SK-N-DZ (cell line): ENCODE measurements at regions not wholly inside any gene's neighbourhood (a gene's known extent, or its start where the extent isn't known, plus 50 kb on each side); places are given as distances from the start of the nearest gene placed in this dataset.
A peak's percentile ranks its signal among the peaks of the same experiment; 100 is the strongest.
"Not testable (repeated sequence)": the region's sequence is repeated elsewhere in the genome, so short reads cannot be mapped to it uniquely, and the experiment has no call there.

Source experiments
- DNase-seq: peaks from one replicate; pipeline ENCODE4 v3.0.0-alpha.2; 2015; ENCODE audit warnings: low spot score

DNA sequence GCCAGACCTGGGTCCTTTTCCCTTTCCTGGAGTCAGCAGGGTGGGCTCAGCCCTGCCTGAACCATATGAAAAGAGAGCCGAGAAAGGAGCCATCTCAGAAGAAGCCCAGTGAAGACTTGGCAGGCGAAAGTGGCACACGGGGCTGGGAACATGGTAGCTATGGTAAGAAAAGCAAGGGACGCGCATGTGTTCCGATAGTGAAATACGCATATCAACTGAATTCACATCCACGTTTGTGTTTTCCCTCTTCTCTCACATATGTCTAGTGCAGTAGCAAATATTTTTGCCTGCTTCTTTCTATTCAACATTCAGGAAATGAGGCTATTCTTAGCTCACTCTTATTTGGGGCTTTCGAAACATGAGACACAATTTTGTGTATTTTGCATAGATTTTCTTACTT is 54.1 kb upstream of the PEG3 start:
- no peak for DNase-seq

DNA sequence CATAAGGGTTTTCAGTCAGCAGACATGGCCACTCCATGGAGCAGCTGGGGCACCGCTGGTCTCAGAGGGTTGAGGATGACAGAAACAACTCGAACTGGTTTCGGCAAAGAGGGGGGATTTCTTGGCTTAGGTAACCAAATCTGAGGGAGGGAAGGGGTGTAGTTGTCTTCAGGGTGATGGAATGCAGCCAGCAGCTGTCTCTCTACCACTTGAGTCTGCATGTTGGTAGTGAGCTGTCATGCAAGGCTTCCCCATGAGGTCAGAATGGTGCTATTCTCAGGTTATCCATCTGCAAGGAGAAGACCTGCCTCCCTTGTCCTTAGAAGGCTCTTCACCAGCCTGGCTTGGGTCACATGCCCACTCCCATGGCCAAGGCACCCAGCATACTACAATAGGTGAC is 55.6 kb upstream of the PEG3 start:
- DNase-seq: no peak

DNA sequence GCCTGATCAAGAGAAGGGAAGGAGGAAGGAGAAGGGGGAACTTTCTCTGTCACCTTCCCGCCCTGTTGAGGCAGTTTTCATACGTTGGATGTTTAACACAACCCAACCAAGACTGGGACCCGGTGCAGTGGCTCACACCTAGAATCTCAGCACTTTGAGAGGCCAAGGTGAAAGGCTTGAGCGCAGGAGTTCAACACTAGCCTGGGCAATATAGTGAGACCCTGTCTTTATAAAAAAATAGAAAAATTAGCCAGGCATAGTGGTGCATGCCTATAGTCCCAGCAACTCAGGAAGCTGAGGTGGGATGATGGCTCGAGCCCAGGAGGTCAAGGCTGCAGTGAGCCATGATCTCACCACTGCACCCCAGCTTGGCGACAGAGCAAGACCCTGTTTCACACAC is 59.4 kb upstream of the PEG3 start:
- no peak for DNase-seq

DNA sequence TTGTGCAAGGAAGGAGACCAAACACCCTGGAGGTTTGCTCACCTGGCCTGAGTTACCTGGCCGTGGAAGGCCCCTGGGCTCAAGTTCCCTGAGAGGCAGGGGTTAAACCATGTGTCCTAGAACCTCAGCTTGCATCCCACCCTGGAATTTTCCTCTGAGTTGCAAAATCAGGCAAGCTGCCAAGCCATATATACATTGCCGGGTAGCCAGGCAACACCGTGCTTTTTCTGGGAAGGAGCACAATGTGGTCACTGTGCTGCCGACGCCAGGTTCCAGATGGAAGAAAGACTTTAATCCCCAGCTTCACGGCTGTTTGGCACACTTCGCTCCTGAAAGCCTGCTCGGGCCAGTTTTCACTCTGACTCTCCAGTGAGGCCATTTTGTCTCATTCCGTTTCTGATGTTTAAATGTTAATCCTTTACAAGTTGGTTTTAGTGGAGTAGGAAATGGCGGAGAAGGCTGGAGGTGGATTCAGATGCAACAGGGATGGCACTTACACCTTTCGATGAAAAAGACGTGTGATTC is 60.1 kb upstream of the PEG3 start:
- DNase-seq: no peak

DNA sequence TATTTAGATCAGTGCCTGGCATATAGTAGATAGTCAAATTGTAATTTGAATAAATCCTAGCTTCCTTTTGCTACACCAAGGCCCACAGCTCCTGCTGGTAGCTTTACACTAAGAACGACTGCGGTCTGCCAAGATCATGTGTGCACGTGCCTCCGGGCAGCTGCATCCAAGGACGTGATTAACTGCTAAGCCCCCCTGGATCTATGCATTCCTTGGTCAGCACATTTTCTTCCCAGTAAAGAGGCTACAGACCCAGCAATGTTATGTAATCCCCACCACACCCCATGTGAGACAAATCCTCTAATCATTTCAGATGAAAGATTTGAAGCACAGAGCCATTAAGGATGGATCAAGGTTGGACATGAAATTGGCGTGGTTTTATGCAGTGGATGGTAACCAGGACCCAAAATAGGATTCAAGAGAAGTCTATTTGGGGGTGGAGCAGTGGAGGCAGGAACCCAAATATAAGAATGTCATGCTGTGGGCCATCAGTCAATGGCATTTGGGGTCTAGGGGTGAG is 65.2 kb upstream of the PEG3 start:
- DNase-seq: no peak

DNA sequence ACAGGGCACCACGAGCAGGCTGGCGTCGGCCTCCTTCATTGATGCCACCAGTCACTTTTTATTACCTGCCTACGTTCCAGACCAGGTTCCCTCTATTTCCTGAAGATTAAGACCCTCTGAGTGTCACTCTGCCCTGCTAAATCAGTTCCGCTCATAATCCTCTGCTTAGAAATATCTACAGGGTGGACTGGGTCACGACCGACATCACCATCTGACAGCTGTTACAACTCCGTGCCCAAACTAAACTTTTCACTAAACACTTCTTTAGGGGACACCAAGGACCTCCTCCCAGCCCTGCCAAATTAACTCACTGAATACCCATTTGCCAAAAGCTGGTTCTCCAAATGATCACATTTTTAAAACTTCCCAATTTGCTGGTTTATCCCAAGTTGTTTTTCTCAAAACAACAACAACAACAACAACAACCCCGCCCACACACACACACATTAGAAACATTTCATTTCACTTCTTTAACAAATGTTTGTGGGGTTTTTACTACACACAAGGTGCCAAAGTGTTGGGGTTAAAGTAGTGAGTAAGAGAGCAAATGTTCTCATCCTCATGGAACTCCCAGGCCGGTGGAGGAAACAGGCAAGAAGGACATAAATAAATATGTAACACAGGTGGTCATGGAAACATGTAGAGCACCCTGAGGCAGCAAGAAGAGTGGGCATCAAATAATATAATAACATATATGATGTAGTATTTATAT is 72.0 kb upstream of the PEG3 start:
- DNase-seq: no peak

DNA sequence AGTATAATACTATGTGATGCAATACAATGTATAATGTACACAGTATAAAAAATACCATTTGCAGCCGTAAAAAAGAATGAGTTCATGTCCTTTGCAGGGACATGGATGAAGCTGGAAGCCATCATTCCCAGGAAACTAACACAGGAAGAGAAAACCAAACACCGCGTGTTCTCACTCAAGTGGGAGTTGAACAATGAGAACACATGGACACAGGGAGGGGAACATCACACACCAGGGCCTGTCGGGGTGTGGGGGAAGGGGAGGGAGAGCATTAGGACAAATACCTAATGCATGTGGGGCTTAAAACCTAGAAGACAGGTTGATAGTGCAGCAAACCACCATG is 72.6 kb upstream of the PEG3 start:
- DNase-seq: not testable (repeated sequence)

DNA sequence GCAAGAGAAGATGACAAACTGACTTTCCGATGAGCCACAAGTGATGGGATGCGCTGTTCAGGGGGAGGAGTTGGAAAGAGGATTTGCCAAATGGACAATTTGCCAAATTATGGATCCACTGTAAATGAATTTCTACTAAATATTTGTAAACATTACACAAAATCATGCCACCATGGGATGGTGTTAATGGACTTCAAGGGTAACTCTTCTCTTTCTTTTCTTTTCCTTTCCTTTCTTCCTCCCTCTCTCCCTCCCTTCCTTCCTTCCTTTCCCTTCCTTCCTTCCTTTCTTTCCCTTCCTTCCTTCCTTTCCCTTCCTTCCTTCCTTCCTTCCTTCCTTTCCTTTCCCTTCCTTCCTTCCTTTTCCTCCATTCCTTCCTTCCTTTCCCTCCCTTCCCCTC is 76.0 kb upstream of the PEG3 start:
- no peak for DNase-seq

DNA sequence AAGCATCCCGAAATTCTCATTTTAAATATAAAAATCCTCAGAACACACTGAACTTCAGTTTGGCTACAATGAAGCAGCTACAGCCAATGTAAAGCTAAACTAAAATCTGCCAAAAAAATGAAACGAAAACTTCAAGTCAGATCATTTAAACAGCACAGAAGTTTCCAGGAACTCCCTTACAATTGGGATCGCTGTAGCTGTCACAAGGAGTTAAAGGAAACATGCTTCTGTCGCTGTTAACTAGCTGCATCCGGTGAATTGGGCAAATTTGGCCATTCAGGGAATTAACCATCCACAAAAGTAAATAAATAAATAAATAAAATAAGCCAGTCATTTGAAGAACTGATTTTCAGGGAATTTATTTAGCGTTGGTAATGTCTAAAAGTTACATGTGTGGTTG is 77.0 kb upstream of the PEG3 start:
- DNase-seq: no peak

DNA sequence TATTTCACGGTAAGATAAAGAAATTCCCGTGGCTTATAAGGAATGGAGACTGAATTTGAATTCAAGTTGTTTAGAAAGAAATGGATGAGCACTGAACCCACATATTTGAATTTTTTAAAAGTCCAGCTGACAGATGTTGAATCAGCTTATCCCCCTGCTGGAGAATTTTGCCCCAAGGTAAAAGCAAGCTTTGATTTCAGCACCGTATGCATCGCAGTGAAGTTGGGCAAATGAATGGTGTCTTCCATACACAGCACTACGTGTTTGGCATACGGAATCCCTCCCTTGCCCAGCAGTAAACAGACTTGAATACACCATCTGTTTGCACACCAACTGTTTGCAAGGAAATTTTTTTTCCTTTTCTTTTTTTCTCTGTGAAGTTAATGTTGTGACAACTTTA is 77.5 kb upstream of the PEG3 start:
- DNase-seq: no peak

DNA sequence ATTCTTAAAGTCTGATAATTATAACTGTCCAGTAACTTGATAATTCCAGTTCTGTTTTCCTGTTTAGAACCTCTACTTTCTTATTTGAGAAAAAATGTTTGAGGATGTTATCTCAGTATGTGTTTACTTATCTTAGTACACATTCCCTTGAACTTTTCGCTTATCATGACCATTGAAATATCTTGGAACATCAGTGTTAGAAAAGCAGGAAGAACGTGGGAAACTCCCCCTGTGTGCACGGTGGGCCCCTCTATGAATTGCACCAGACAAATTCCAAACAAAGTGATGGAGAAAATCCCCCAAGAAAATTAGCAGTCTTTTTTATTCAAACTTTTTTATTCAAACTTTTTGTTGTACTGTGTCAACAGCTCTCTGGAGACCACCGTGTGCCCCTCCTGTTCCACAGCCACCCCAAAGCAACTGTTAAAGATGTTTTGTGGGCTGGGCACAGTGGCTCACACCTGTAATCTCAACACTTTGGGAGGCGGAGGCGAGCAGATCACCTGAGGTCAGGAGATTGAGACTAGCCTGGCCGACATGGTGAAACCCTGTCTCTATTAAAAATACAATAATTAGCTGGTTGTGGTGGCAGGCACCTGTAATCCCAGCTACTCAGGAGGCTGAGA is 78.3 kb upstream of the PEG3 start:
- no peak for DNase-seq

DNA sequence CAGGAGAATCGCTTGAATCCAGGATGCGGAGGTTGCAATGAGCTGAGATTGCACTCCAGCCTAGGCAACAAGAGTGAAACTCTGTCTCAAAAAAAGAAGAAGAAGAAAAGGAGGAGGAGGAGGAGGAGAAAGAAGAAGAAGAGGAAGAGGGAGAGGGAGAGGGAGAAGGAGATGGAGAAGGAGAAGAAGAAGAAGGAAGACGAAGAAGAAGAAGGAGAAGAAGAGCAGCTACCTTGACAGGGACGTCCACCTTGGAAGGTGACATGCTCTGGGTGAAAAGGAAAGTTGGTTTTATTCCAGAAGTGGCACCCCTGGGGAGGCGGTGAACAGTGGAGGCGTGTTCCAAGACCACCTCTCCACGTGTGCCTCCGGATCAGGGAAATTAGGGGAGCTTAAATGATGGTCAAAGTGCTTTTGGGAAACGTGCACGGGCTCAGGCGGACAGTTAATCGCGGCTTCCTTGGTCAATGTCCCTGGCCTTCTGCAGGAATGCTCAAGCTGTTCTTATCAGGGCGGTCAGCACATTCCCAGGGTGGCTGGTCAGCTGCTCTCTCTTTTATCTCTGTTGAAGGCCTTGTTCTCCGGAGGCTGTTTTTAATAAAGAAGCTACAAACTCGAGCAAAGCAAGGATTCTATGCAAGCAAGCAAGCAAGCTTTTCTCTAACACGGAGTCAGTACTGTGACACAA is 78.9 kb upstream of the PEG3 start:
- no peak for DNase-seq

DNA sequence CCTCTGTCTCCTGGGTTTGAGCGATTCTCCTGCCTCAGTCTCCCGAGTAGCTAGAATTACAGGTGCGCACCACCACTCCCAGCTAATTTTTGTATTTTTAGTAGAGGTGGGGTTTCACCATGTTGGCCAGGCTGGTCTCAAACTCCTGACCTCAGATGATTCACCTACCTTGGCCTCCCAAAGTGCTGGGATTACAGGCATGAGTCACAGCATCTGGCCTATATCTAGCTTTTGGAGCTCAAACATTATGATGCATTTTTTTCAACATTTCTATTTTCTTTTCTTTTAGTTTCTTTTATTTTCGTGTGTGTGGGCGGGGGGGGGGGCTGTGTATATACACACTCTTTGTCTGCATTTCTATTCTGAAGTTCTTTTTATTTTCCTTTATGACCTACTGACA is 85.6 kb upstream of the PEG3 start:
- DNase-seq: not testable (repeated sequence)

DNA sequence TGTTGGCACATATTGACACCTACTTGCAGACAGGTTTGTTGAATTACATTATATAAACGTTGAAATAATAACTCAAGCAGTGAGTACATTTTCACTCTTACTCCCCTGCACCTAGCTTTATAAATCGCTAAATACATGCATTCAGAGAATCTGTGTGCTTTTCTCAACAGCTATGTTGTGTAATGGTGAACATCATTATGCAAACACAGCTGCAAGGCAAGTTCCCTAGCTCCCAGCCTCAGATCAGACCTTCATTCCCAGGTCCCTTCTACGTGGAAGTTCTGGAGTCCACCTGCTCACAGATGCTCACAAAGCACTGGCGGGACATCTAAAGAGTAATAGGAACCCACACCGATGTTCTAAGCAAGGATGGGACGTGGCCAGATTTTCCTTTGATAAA is 86.8 kb upstream of the PEG3 start:
- no peak for DNase-seq

DNA sequence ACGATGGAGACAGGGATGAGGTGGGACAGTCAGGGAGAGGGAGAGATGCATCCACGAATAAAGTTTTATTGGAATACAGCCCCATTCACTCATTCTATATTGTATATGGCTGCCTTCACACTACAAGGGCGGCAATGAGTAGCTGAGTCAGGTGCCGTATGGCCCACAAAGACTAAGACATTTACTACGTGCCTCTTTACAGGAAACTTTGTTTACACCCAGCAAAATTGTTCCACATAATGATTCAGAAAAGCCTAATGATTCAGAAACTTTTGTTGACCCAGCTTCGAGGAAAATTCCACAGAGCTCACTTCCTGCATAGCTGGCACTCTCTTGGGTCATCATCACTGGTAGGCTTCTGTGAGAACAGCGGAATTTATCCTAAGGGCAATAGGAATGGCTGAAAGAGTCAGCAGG is 87.3 kb upstream of the PEG3 start:
- no peak for DNase-seq

DNA sequence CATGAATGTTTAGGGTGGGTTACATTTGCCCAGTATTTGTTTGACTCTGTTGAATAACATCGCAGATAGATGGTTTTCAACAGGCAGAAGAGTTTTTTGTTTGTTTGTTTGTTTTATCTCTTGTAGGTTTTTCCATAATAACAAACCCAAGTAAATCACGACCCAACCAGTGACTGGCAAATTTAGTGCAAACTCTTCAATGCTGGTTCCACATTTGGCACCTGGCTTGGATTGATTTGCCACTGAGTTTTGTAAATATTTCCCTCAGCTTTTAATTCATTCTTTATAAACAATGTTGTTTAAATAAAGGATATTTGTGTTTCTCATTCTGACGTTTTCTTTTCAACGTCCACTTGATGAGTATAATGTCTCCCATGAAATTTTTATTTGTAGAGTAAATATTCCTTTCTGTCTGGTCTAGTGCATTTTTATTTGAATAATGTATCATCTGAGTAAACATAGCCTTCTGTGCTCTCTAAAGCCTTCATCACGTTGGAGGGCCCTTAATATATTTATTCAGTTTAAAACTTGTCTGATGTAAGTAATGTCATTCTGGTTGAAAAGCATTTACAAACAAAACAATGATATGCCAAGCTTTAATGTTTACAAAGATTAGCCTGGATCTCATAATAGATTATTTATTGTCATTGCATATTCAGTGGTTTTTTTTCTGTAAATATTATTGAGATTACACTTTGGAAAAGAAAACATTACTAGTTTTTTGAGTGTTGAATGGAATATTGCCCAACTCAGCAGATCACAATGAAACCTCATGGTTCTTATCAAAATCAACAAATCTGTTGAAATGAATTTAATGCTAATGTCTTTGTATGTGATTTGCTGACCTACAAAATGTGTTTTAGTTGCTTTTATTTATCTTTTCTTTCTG is 90.4 kb upstream of the PEG3 start:
- DNase-seq: no peak

DNA sequence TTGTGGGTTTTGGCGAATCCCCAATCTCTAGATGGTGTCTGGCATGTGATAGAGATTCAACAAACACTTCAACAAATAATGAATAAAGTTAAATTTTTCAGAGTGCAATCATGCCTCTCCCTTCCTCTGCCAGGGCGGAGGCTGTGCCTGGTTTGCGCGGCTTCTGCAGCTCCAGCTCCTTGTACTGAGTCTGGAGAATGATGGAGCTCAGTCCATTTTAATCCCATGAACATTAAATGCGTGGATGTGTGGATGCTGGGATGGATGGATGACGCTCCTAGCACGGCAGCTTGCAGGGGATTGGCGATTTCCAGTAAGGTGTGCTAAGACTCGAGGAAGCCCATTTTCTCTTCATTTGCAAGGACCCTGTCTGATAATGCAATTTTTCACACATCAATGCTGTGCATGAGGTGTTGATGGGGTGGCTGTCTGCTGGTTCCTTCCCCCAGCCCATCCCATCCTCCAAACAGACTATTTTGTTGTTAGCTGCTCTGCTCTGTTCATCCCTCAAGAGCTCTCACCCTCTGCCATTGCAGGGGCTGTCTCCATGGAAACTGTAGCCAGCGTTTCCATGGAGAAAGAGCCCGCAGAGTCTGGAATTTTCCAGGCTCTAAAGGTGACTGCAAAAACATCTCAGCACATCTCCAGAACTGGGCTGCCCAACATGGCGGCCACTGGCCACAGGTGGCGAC is 92.6 kb upstream of the PEG3 start:
- DNase-seq: peak; percentile 12

DNA sequence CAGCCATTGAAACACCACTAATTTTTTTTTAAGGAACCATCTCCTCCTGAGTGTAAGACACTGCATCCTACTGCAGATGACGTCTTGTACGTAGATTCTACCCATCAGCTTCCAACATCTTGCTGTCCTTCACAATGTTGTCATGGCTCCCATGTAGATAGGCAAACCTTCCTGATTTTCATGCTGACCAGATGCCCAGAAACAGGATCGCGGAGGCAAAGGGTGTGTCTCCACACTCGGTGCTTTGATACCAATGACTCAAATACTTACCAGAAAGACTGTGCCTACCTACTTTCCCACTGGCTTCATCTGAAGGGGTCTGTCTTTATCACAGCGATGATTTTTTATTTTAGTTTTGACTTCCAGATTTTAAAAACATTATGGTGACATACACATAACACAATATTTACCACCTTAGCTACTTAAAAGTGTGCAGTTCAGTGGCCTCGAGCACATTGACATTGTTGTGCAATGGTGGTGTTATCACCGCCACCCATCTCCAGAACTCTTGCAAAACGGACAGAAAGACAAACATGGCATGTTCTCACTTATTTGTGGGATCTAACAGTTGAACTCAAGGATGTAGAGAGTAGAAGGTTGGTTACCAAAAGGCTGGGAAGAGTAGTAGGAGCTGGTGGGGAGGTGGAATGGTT is 94.0 kb upstream of the PEG3 start:
- DNase-seq: no peak

DNA sequence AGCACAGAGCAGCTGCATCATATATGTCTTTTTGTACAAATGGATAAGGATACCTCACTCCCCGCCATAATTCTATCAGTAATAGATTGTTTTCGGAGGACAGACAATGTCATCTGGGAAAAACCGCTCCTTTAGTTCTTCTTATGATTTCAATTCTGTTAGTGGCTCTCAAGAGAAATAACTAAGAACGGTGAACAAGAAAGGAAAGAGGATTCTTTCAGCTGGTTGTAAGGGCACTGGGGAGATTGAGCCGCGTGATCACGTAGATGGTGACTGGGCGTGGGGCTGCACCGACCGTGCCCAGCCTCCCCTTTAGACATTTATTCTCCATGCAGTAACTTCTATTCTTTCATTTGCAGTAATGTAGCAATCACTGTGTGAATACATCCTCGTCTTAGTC is 99.4 kb upstream of the PEG3 start:
- no peak for DNase-seq

DNA sequence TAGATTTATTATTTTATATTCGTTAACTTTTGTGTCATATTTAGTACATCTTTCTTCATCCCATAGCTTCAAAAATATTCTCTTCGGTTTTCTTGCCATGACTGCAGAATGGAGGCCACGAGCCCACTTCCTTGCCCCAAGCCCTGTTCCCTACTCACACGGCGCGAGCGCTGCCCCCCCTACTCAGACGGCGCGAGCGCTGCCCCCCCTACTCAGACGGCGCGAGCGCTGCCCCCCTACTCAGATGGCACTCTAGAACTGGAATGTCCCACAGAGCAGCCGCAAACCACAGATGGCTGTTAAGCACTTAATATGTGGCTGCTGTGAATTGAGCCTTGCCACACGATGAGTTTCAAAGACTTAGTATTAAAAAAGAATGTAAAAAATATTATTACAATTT is 102.2 kb upstream of the PEG3 start:
- no peak for DNase-seq

DNA sequence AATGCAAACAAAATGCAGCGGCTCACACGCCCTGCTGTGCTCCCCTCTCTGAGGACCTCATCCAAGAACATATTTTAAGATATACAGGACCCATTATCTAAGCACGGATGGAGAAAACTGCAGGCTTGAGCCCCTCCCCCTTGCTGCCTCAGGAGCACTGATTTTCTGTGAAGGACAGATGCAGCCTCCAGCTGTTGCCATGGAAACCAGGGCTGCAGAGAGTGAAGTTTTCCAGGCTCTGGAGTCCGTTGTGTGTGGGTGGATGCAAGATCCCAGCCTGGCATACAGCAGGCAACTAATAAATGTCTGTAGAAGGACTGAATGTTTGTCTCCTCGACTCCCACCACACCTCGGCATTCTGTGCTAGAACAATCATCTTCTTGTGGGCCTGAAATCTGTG is 105.6 kb upstream of the PEG3 start:
- peak; percentile 78 for DNase-seq
